NCI-H1105 treated with DMSO at 0.1 percent for 48 hours (cell line): ENCODE measurements at regions not wholly inside any gene's neighbourhood (a gene's known extent, or its start where the extent isn't known, plus 50 kb on each side); places are given as distances from the start of the nearest gene placed in this dataset.

Experiments used
- DNase-seq: peaks from one replicate; lab custom pipeline; 2025; lab: John Stamatoyannopoulos, UW

GRCh38 chr5:174336479-174336878, 291.0 kb downstream of the NSG2 start:
- DNase-seq, result no peak

- DNase-seq, result no peak
Measured at GRCh38 chr5:174337276-174338184, 292.0 kb downstream of the NSG2 start.

GRCh38 chr5:174338185-174339010, 292.9 kb downstream of the NSG2 start:
- DNase-seq, result no peak

- no peak for DNase-seq
Measured at GRCh38 chr5:174339130-174339529, 293.6 kb downstream of the NSG2 start.

- no peak for DNase-seq
Measured at GRCh38 chr5:174340226-174340625, 294.7 kb downstream of the NSG2 start.

GRCh38 chr5:174342696-174343095, 297.2 kb downstream of the NSG2 start:
- DNase-seq, result no peak

GRCh38 chr5:174343826-174344225, 298.3 kb downstream of the NSG2 start:
- no peak for DNase-seq

GRCh38 chr5:174344335-174344734, 298.8 kb downstream of the NSG2 start:
- no peak for DNase-seq

- no peak for DNase-seq
Measured at GRCh38 chr5:174347183-174347582, 301.7 kb downstream of the NSG2 start.

GRCh38 chr5:174348311-174348981, 302.9 kb downstream of the NSG2 start:
- peak; percentile 38 for DNase-seq

GRCh38 chr5:174352681-174353080, 307.2 kb downstream of the NSG2 start:
- no peak for DNase-seq

- no peak for DNase-seq
Measured at GRCh38 chr5:174354571-174354970, 309.1 kb downstream of the NSG2 start.

GRCh38 chr5:174355208-174355612, 309.7 kb downstream of the NSG2 start:
- DNase-seq, result no peak

GRCh38 chr5:174355995-174356394, 310.5 kb downstream of the NSG2 start:
- no peak for DNase-seq

- no peak for DNase-seq
Measured at GRCh38 chr5:174356536-174356935, 311.0 kb downstream of the NSG2 start.

GRCh38 chr5:174358276-174358675, 312.8 kb downstream of the NSG2 start:
- DNase-seq, result no peak

GRCh38 chr5:174359071-174359470, 313.6 kb downstream of the NSG2 start:
- no peak for DNase-seq

- DNase-seq, result no peak
Measured at GRCh38 chr5:174362514-174362913, 317.0 kb downstream of the NSG2 start.

GRCh38 chr5:174363934-174364333, 318.4 kb downstream of the NSG2 start:
- no peak for DNase-seq

- no peak for DNase-seq
Measured at GRCh38 chr5:174364676-174365075, 319.2 kb downstream of the NSG2 start.

GRCh38 chr5:174371600-174372094, 326.1 kb downstream of the NSG2 start:
- no peak for DNase-seq

- no peak for DNase-seq
Measured at GRCh38 chr5:174374206-174374605, 328.7 kb downstream of the NSG2 start.
